A549 (cell line): ENCODE measurements at regions not wholly inside any gene's neighbourhood (a gene's known extent, or its start where the extent isn't known, plus 50 kb on each side); places are given as distances from the start of the nearest gene placed in this dataset.

Source experiments
- EP300 ChIP-seq, 2 experiments: fragments of >200 bp; sonication (Bioruptor Twin); formaldehyde crosslinking; IDR thresholded peaks; 2 replicates in 1 of 2; 3 replicates in 1 of 2; pipeline ENCODE4 v1.6.1; 2016 to 2017
- SMC3 ChIP-seq: fragments of >200 bp; sonication (Bioruptor Twin); formaldehyde crosslinking; IDR thresholded peaks from 3 replicates; pipeline ENCODE4 v1.6.1; 2018; ENCODE audit warnings: inconsistent platforms

DNA sequence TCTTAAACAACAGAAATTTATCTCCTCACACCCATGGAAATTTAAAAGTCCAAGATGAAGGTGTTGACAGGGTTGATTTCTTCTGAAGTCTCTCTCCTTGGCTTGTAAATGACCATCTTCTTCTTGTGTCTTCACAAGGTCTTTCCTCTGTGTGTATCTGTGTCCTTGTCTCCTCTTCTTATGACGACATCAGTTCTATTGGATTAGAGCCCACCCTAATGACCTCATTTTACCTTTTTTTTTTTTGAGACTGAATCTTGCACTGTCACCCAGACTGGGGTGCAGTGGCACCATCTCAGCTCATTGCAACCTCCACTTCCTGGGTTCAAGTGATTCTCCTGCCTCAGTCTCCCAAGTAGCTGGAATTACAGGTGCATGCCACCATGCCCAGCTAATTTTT, 429.0 kb upstream of the CDH5 start:
- no peak for TF ChIP-seq EP300 (IDR thresholded peaks at IDR 0.05)
- no peak for TF ChIP-seq SMC3
